HG03457 (cell line): ENCODE measurements at regions not wholly inside any gene's neighbourhood (a gene's known extent, or its start where the extent isn't known, plus 50 kb on each side); places are given as distances from the start of the nearest gene placed in this dataset.
"Not testable (repeated sequence)": the region's sequence is repeated elsewhere in the genome, so short reads cannot be mapped to it uniquely, and the experiment has no call there.

Source experiments
- ATAC-seq: cut with Tn5 transposase; IDR thresholded peaks from one replicate; pipeline ENCODE4 v1.9.1; 2021; ENCODE audit warnings: moderate number of reproducible peaks; ENCODE audit not compliant: unreplicated experiment

GRCh38 chr13:104645786-104646185 lies 1579.6 kb upstream of the SLC10A2 start:
- ATAC-seq, result no peak

- no peak for ATAC-seq
Observed at GRCh38 chr13:104641309-104641708, 1575.1 kb upstream of the SLC10A2 start.

GRCh38 chr13:104635879-104636278 lies 1569.7 kb upstream of the SLC10A2 start:
- no peak for ATAC-seq

- no peak for ATAC-seq
Observed at GRCh38 chr13:104634016-104634415, 1567.8 kb upstream of the SLC10A2 start.

DNA sequence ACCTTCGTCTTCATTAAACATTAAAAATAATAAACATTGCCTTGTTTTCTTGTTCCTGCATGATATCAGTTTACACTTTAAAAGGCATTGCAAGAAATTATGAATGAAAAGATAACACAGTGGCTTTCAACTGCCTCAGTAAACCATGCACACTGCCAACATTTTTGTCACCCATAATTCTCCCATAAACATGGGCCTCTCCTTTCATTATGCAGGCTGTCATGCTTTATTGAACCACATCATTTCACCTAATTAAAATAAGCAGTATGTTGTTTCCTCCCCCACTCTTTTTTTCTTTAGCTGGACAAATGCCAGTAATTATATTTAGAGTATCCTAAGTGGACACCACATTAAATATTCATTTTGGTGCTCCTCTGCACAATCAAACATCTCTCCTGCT lies 1566.5 kb upstream of the SLC10A2 start:
- no peak for ATAC-seq

DNA sequence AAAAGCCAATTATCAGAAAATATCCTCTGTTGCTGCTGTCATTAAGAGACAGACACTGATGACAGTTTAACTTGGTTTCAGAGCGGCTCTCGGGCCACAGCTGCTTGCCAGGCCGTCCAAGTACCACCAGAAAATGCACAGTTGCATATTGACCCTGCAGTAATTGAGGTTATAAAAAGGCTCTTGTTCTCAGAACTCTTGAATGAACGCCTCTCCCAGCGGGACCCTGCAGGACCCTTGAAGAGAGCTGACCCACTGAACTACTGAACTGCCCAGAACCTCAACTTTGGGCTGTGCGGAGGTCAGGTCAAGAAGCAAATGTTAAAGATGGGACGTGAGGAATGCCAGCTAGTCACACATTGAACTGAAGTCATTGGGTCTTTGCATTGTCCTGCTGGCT lies 1559.0 kb upstream of the SLC10A2 start:
- ATAC-seq, result no peak

DNA sequence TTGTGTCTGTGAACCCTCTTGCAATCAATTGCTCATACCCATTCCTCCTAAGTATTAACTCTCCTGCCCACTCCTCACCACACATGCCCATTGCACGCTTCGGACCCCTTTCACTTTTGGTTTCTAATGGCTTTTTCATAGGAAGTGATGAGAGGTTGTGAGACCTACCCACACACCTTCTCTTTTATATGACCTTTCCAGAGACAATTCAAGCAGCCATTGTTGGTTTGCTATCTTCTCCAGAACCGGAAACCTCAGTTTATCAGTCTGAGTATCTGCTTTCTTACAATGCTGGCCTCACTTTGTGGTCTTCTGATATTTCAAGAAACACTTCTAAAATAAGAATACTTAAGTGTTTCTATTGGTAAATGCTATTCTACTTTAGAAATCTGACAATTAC lies 1550.8 kb upstream of the SLC10A2 start:
- ATAC-seq, result no peak

GRCh38 chr13:104614361-104615145 lies 1548.3 kb upstream of the SLC10A2 start:
- no peak for ATAC-seq

- ATAC-seq, result no peak
Observed at GRCh38 chr13:104608331-104608730, 1542.1 kb upstream of the SLC10A2 start.

DNA sequence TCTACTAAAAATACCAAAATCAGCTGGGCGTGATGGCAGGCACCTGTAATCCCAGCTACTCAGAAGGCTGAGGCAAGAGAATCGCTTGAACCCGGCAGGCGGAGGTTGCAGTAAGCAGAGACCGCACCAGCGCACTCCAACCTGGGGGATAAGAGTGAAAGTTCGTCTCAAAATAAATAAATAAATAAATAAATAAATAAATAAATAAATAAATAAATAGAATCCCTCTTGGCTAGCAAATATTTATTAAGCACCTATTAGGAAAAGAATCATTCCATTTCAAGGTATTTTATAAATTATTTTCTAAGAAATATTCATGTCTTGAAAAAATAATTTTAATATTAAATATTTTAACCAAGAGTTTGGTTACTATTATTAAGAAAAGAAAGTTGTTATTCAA lies 1539.2 kb upstream of the SLC10A2 start:
- not testable (repeated sequence) for ATAC-seq

- ATAC-seq, result no peak
Observed at GRCh38 chr13:104597546-104598180, 1531.4 kb upstream of the SLC10A2 start.

DNA sequence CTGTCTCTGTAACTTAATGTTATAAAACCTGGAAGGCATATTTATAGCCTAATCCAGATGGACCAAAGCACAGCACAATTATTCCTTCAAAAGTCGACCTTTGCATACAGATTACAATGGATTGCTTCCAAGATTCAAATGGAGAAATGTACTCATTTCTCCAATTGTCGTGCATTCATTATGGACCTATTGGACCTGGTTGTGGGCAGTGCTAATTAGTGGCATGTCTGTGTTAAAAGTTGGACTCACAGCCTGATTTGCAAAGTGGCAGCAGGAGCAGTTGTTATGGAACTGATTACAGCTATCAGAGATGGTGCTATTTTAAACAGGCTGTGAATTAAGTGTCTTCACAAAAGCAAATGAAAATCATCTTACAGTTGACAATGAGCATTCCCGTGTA lies 1529.3 kb upstream of the SLC10A2 start:
- ATAC-seq, result no peak

DNA sequence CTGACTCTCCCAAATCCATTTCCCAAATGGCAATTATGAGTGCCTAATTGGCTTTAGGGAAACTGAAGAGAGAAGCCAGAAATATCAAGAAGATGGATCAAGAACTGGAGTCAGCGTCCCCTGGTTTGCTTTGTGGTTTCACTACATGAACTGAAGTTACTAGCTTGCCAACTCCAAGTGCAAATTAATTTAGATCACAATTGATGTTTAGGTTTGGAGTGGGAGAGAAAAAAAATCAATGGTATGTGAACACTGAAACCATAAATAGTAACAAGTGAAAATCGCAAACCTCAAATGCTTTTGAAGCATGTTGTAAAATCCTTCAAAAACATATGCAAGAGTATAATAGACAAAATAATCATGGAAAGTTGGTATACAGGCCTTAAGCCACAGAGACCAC lies 1528.6 kb upstream of the SLC10A2 start:
- ATAC-seq, result no peak

DNA sequence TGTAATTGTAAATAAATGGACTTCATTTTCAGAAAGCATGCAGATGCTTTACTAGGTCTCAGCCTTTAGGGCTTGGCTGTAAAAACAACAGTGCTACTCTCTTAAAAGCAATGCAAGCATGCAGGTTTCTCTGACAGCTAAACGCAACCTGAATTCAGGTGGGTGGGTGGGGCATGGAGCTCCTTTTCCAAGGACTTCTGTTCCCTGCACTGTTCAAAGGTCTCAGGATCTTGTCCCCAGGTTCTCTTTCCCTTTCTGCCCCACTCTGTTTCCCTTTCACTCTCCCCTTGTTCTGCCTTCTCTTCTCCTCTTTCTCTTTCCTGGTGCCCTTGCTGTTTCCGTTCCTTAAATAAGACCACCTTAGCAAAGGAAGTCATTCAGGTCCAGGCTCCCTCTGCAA lies 1527.5 kb upstream of the SLC10A2 start:
- ATAC-seq, result no peak

GRCh38 chr13:104593251-104593576 lies 1527.0 kb upstream of the SLC10A2 start:
- ATAC-seq, result no peak

DNA sequence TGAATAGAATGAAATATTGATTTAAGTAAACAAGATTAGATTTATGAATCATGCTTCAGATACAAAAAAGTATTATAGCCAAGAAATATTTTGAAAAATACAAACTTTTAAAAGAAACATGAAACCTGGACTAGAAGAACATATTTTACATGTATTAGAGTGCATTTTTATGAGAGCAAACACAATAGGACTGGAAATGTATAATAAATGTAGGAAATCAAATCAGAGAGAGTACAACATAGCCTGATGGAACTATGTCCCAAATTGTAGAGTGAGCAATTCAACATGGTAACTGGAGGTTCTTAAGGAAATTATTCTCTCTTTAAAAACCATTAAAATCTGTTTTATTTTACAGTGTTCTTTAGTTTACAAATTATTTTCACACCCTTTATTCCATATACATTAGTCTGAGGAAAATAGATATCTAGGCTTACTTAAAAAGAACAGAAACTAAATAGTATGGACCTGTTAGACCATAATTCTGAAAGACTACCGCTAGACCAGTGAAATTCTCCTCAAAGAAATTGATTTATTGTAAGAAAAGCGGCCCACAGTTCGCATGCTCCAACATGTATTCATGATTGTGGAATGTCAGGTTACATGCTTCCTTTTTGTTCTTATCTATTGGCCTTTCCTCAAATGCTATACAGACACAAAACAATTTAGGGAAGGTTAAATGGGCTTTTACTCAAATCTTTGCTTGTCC lies 1526.5 kb upstream of the SLC10A2 start:
- no peak for ATAC-seq

DNA sequence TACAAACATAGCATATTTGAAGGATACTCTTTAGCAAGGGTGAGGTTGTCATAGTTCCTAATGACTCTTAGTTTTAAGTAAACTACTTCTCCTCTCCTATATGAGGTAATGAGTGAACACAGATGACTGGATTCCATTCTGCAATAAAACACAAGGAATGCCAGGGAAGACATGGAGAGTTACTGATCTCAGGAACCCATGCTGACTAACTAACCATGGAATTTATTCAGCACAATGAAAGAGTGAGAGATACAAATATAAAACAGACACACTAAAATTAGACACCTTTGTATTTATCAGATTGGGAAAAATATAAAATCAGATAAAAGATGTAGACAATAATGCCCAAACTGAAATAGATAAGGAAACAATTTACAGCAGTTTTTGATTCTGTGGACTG lies 1525.9 kb upstream of the SLC10A2 start:
- ATAC-seq, result no peak

DNA sequence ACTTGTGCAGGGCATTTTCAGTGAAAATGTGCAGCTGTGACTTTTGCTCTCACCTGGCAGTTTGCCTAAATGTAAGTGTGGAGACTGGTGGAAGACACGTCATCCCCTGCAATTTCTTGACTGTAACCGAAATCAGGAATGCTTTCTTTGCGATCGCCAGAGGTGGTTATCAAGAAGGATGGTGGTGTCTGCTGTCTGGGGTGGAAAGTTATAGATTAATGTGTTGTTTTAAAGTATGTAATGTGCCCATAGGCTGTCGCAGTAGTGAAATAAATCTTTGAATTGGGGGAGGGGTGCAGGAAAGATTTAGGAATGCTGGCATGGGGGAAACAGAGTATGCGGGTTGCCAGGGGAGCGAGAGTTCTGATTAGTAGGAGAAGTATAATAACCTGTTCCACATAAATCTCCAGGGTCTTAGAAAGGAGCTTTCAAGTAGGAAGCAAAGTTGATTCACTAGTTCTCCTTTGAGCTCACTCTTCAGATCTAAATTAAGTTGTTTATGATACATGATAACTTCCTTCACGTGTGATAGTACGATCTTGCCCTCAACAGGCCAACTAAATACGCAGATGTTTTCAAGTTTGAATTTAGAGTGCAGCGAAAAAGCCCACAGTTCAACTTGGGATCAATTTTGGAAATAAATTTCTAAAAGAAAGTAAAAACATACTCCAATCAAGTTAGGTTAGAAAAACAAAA lies 1520.0 kb upstream of the SLC10A2 start:
- ATAC-seq, result no peak

DNA sequence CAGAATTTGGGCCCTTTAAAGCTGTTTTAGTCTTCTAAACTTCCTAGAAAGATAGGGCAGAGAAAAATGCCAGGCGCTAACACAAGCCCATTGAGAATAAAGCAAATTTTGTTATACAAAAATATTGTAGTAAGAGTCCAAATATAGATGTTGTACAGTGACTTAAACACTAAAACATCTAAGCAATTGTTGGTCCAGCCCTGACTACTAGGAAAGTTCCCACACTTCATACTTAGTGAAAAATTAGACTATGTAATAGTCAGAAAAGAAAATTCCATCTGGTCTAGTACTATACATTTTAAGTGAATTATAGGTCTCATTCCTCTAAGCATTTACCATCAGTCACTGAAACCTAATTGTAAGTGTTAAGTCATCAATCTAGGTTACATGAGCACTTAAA lies 1518.3 kb upstream of the SLC10A2 start:
- ATAC-seq, result no peak

- no peak for ATAC-seq
Observed at GRCh38 chr13:104580931-104581330, 1514.7 kb upstream of the SLC10A2 start.

- no peak for ATAC-seq
Observed at GRCh38 chr13:104577071-104577815, 1511.0 kb upstream of the SLC10A2 start.
